Ovary (tissue), 3 donors: ENCODE measurements at regions not wholly inside any gene's neighbourhood (a gene's known extent, or its start where the extent isn't known, plus 50 kb on each side); places are given as distances from the start of the nearest gene placed in this dataset.

ENCODE experiments used
- CTCF ChIP-seq, 3 donors: fragments of 450-650 bp in 2 of 3; fragments of 200-600 bp in 1 of 3; IDR thresholded peaks; one replicate each; pipeline versions ENCODE4 v1.5.1 to v1.8.0; 2016 to 2022; ENCODE audit warnings: antibody characterized with exemption in 3 of 3, mild to moderate bottlenecking in 1 of 3
- EP300 ChIP-seq: sonication (generic); formaldehyde crosslinking; IDR thresholded peaks from one replicate; pipeline ENCODE4 v1.6.1; 2017; ENCODE audit warnings: antibody characterized with exemption
- POLR2A ChIP-seq: fragments of 450-650 bp; IDR thresholded peaks from one replicate; pipeline ENCODE4 v1.6.1; 2017; ENCODE audit warnings: antibody characterized with exemption, mild to moderate bottlenecking, moderate library complexity
- donor health status: DM: no; HTN: no; CAD: no.

DNA sequence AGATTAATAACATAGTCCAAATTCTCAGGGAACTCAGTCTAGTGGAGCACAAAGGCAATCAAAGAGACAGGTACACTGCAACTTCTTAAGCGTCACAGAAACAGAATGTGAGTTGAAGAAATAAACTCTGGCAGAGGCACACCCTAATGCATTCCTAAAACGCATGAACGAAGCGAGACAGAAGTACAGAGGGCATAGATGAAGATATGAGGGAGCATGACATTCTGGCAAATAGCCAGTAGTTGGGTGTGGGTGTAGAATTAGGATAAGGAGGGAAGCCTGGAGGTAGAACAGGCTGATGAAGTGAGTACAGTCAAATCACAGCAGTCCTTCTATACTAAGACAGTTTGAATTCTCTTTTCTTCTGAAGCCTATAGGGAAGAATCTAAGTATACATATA lies 838.7 kb upstream of the API5 start:
- no peak for TF ChIP-seq POLR2A
- TF ChIP-seq CTCF (IDR thresholded peaks at IDR 0.05): no peak
- no peak for TF ChIP-seq EP300
